VCaP (cell line): ENCODE measurements at regions not wholly inside any gene's neighbourhood (a gene's known extent, or its start where the extent isn't known, plus 50 kb on each side); places are given as distances from the start of the nearest gene placed in this dataset.
A peak's percentile ranks its signal among the peaks of the same experiment; 100 is the strongest.

Experiments
- H3K27ac ChIP-seq: fragments of 450-650 bp; 2 replicates; pipeline ENCODE4 v1.5.1; 2017
- CTCF ChIP-seq: fragments of 450-650 bp; conservative IDR thresholded peaks from 2 replicates; pipeline ENCODE4 v1.5.1; 2017; ENCODE audit warnings: mild to moderate bottlenecking, moderate library complexity

GRCh38 chr6:14217728-14218518 is 100.4 kb downstream of the CD83 start:
- H3K27ac ChIP-seq = peak overlapping the region; percentile 54
- TF ChIP-seq CTCF = no peak

- peak overlapping the region; percentile 54 for H3K27ac ChIP-seq
- TF ChIP-seq CTCF = no peak
Observed at GRCh38 chr6:14218519-14218800, 100.9 kb downstream of the CD83 start.

GRCh38 chr6:14221564-14222279 is 104.2 kb downstream of the CD83 start:
- TF ChIP-seq CTCF = no peak
- H3K27ac ChIP-seq = no peak overlapping the region

- no peak overlapping the region for H3K27ac ChIP-seq
- no peak for TF ChIP-seq CTCF
Observed at GRCh38 chr6:14222956-14223355, 105.4 kb downstream of the CD83 start.

- H3K27ac ChIP-seq = no peak overlapping the region
- TF ChIP-seq CTCF = no peak
Observed at GRCh38 chr6:14224359-14225103, 107.0 kb downstream of the CD83 start.

GRCh38 chr6:14226051-14226660 is 108.6 kb downstream of the CD83 start:
- no peak for TF ChIP-seq CTCF
- H3K27ac ChIP-seq = no peak overlapping the region

- TF ChIP-seq CTCF = no peak
Observed at GRCh38 chr6:14228571-14228970, 111.0 kb downstream of the CD83 start.

More at GRCh38 chr6:14228571-14228970, 111.0 kb downstream of the CD83 start:
- no peak overlapping the region for H3K27ac ChIP-seq
